Activated CD8-positive, alpha-beta memory T cell treated with anti-CD3 and anti-CD28 coated beads for 36 hours (primary cell): ENCODE measurements at regions not wholly inside any gene's neighbourhood (a gene's known extent, or its start where the extent isn't known, plus 50 kb on each side); places are given as distances from the start of the nearest gene placed in this dataset.
"Not testable (repeated sequence)": the region's sequence is repeated elsewhere in the genome, so short reads cannot be mapped to it uniquely, and the experiment has no call there.

ENCODE experiments used
- CTCF ChIA-PET: fragments of 350-600 bp; sonication (Branson Sonifier 250); formaldehyde crosslinking; loops from one replicate; lab custom pipeline; 2021; ENCODE audit warnings: antibody characterized with exemption; lab: Charles Lee
- POLR2A ChIA-PET: fragments of 350-600 bp; sonication (Branson Sonifier 250); formaldehyde crosslinking; loops from one replicate; lab custom pipeline; 2021; ENCODE audit warnings: antibody characterized with exemption; lab: Charles Lee

DNA sequence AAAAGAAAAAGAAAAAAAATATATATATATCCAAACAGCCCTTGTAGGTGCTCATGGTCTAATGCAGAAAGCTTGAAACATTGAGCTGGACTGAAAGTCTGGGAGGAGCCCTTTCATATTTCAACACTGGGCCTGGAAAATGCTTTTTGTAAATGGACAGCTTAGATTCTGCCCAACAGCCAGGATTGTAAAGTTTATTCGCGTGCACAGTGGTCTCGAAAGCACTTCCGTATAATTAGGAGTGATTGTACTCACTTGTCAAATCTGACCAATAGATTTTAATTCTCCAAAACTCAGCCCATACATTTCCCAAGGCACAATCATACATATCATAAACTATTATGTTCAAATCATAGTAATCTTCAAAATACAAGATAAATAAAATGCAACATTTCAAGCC lies 260.1 kb downstream of the COL4A1 start:
- CTCF ChIA-PET = no interaction called here
- POLR2A ChIA-PET = no interaction called here

DNA sequence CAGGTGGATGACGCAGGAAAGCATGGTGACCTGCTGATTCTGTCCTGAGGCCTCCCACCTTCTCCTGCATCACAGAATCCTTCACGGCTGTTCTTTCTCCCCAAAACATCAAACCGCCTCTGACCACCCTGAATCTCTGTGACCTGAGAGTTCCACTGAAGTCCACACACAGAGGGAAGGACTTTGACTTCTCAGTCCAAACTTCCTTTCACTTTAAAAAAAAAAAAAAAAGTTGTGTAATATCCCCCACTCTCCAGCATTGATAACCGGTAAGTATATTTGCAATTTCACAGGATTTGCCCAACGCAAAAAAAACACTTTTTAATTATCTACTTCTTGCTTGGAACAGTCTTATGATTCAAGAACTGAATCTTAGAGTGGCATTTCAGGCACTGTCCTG lies 259.5 kb upstream of the IRS2 start:
- ChIA-PET POLR2A (no interaction called here), CTCF (no interaction called here)

DNA sequence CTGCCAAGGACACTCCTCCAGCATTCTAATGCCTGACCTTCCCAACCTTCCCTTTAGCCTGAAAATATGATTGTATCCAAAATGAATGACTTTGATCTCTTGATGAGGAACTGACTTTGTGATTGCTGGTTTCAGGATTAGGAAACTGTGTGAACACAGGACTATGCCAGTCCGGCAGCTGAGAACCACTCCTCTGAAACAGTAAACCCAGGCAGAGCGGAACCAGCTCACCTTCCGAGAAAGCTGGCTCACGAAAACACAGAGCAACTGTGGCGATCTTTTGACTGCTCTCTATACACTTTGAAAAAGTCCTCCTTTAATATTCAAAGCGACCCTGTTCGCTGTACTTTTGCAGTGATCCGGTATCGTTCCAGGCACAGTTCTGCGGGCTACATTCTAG lies 258.8 kb upstream of the IRS2 start:
- POLR2A ChIA-PET = no interaction called here
- CTCF ChIA-PET = no interaction called here

DNA sequence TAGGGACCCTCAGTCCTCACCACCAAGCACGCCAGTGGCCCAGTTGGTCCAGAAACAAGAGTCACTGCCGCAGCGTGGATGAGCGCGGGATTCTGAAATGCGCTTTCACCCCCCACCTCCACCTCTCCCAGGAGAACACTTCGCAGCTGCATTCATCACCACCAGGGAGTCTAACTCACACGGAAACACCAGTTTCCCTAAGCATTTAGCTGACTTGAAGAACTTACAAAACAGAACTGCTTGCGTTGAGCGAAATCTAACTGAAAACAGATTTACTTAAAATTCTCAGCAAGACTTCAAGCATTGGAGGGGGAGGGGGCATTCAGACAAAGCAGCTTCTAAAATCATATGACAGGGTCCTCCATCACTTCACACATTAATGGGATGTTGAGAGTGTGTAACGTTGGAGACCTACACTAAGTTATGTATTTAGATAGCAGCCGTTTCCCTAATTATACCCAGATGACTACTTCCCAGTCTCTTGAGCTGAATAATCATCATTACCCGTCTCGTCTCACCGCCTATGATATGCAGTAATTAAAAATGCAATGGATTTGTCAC lies 258.2 kb upstream of the IRS2 start:
- POLR2A ChIA-PET = no interaction called here
- CTCF ChIA-PET = no interaction called here

DNA sequence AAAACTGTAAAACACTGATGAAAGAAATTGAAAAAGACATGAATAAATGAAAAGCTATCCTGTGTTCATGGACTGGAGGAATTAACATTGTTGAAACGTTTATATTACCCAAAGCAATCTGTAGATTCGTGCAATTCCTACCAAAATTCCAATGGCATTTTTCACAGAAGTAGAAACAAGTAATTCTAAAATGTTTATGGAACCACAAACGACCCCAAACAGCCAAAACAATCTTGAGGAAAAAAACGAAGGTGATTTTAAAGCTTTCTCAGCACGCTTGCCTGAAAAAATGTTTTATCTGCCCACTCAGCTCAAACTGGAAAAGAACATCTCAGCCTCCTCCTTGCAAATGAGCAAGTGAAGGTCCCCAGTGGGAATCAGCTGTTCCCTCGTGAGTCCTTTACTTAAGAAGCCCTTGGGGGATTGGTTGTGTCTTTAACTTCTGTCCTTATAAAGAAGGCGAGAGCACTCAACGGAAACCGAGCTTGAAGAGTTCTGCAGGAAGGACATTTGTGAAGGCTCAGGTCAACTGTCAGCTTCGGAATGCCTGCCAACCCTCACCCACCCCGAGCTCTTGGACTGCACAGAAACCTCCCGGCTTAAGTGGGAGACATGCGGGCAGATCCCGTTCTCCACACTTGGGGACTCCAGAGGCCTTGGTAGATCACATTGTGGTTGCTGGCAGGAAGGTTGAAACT lies 256.0 kb upstream of the IRS2 start:
- POLR2A ChIA-PET = no interaction called here
- CTCF ChIA-PET = no interaction called here

DNA sequence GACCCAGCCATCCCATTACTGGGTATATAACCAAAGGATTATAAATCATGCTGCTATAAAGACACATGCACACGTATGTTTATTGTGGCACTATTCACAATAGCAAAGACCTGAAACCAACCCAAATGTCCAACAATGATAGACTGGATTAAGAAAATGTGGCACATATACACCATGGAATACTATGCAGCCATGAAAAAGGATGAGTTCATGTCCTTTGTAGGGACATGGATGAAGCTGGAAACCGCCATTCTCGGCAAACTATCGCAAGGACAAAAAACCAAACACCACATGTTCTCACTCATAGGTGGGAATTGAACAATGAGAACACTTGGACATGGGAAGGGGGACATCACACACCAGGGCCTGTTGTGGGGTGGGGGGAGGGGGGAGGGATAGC lies 255.3 kb upstream of the IRS2 start:
- CTCF ChIA-PET, POLR2A ChIA-PET: not testable (repeated sequence)

DNA sequence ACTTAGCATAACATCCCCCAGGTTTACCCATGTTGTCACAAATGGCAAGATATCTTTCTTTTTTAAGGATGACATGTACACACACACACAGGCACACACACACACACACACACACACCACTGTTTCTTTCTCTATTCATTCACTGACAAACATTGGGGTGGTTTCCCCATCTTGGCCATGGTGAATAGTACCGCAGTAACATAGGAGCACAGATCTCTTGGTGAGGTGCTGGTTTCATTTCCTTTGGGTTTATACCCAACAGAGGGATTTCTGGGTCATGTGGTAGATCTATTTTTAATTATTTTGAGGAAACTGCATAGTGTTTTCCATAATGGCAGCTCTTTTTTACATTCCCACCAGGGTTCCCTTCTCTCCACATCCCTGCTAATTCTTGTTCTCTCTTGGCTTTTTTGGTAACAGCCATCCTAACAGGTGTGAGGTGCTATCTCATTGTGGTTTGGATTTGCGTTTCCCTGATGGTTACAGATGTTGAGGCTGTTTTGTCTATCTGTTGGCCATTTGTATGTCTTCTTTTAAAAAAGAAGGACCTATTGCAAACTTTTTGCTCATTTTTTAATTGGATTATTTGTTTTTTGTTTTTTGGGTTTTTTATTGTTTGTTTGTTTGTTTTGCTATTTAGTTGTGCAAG lies 251.7 kb upstream of the IRS2 start:
- POLR2A ChIA-PET = no interaction called here

DNA sequence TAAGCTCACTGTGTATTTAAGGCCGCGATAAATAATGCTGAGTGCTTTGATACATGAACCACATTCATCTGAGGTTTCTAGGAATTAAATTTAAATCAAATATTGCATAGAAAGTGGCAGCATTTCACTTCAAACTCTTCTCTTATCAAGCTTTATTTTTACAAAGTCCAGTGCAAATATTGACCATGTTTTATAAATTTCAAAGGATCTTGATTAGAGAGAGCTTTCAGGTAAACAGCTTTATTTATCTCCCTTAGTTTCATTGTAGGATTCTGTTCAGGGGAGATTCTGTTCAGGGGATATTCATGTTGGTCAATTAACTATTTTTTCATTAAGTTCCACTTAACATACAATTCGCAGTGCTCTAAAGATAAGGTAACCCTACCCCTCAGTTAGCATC lies 249.7 kb upstream of the IRS2 start:
- POLR2A ChIA-PET = no interaction called here
- CTCF ChIA-PET = no interaction called here

More for the DNA sequence above, 251.7 kb upstream of the IRS2 start:
- CTCF ChIA-PET = no interaction called here

DNA sequence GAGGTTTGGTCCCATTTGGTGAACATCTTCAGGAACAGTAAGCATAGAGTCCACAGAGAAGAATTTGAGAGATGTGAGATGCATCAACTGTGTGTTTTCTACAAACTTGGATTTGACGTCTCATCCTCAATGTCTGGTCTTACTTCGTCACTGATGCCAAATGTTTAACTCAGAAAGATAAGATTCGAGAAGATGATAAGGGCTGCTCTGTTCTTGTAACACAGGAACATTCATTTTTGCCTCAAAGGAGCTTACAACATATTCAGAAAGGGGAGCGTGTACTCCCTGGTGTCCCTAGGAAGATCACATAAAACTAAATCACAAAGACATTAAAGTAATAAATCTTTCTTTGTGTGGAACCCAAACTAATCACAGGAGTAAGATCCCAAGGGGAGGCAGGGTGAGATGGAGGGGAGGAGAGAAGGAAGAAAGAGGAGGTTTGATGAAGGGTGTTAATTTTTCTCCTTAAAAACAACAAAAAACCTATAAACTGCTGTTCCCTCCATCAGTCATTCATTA lies 247.7 kb upstream of the IRS2 start:
- CTCF ChIA-PET = no interaction called here
- POLR2A ChIA-PET = no interaction called here

DNA sequence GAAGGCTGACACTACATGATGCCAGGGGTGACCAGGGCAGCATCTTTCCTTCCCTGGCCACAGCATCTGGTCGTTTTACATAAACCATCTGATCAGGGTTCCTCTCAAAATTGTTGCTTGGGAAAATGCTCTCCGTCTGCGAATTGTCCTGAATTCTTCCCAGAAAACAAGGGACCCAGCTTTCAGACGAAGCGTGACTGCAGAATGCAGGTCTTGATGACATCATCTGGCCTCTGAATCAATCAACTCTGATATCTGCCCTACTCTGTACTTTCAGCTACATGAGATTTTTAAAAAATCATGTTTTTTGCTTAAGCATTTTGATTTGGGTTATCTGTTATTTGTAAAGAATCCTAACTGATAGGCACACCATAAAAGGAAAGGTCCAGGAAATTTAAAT lies 246.6 kb upstream of the IRS2 start:
- ChIA-PET POLR2A (no interaction called here), CTCF (no interaction called here)

DNA sequence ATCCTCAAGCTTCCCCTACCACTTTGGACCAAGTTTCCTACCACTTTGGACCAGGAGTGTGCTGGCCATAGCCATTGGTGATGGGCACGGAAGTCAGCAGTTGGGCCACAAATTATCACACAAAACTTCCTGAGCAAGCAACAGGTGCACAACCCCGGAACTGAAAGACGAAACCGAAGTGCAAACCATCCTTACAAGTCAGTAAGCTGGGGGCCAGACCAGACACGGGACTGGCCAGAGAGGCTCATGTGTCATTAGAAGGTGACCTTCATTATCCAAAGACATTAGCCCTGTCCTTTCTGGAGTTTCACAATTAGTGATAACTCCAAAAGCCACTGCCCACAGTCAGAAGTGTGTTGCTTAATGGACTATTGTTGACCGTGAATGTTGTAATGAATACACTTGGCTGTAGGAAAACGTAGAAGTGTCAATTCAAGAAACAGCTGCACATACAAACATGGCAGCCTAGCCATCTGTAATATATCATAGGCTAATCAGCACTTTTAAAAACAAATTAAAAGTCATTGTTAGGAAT lies 244.1 kb upstream of the IRS2 start:
- POLR2A ChIA-PET = no interaction called here
- CTCF ChIA-PET = no interaction called here

DNA sequence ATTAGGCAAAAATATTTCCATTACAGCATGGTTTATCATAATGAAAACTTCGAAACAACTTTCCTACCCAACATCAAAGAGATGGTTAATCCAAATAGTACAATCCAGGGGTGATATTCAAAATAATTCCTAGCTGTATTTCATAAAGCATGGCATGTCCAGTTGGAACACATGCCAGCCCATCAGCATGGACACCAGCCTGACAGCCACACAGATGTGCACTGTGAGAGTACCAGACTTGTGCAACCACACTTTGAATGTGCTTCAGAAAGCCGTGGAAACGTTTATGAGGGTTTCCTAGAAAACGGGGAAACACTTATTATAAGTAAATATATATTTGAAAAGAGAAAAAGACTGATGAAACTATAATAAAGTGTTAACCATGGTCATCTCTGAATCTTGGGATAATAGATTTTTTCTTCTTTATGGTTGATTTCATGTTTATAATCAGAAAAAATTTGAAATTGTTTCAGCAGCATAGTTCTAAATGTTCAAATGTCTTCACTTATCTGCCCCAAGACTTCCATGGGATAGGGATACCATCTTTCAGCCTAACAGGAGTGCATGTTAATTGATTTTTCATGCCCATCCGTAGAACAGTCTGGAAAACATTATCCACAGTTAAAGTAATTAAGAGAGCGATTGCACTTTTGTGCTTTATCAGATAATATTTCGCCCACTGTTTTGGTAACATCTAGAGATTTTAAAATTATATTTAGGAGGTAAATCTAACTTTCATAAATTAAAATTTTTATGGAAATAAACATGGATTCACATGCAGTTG lies 242.6 kb upstream of the IRS2 start:
- ChIA-PET CTCF (no interaction called here), POLR2A (no interaction called here)

DNA sequence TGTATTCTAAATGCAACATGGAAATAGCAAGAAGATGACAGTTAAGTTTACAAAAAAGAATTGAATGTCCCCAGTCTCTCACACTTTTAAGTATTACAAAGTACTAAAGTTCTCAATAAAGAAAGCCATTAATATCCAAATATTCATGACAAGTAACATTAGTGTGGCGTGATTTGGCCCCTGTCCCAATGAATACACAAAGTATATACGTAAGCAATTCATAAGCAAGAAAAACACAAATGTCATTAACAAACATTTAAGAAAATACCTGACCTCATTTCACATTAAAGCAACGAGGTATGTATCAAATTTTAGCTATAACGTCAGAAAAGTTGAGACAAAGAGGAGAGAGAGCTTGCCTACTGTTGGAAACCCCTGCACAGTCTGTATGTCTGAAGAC lies 241.9 kb upstream of the IRS2 start:
- POLR2A ChIA-PET = no interaction called here

DNA sequence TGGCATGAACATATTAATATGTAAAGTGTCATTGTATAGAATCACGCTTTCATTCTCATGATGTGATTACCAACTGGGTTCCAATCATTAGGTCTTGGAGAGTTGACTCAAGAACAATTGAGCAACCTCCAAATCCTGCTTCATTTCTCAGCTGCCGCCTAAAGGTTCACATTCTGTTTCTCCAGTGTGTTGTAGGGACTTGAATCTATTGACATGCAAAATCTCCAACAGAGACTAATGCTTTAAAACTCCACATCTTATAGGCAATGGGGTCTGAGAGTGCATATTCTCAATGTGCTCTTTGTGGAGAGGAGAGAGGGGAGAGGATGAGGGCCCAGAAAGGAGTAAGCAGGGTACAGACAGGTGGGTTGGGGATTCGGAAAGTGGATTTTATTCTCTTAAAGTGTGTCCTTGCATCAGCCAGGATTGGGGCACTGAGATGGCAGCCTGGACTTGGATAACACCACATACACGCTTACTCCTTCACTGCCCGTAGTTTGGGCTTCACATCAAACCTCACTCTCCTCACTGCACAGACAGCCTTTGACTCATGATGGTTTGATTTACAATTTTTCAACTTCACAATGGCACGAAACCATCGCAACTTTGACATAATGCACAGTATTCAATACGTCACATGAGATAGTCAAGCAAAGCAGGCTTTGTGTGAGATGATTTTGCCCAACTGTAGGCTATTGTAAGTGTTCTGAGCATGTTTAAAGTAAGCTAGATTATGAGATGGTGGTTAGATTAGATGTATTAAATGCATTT lies 241.3 kb upstream of the IRS2 start:
- ChIA-PET CTCF (no interaction called here), POLR2A (no interaction called here)

More for the DNA sequence above, 241.9 kb upstream of the IRS2 start:
- CTCF ChIA-PET = no interaction called here

DNA sequence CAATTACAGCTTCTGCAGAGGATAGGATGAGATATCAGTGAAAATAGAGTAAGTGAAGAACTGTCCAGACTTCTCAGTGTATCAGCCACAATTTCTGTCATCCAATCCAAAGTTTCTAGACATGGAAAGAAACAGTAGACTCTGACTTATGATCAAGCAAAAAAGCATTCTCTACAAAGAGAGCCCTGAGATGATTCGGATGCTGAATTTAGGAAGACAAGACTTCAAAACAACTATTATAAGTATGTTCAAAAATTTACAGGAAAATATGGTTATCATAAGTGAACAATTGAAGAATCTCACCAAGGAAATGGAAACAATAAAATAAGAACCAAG lies 238.2 kb upstream of the IRS2 start:
- POLR2A ChIA-PET = no interaction called here
- CTCF ChIA-PET = no interaction called here

DNA sequence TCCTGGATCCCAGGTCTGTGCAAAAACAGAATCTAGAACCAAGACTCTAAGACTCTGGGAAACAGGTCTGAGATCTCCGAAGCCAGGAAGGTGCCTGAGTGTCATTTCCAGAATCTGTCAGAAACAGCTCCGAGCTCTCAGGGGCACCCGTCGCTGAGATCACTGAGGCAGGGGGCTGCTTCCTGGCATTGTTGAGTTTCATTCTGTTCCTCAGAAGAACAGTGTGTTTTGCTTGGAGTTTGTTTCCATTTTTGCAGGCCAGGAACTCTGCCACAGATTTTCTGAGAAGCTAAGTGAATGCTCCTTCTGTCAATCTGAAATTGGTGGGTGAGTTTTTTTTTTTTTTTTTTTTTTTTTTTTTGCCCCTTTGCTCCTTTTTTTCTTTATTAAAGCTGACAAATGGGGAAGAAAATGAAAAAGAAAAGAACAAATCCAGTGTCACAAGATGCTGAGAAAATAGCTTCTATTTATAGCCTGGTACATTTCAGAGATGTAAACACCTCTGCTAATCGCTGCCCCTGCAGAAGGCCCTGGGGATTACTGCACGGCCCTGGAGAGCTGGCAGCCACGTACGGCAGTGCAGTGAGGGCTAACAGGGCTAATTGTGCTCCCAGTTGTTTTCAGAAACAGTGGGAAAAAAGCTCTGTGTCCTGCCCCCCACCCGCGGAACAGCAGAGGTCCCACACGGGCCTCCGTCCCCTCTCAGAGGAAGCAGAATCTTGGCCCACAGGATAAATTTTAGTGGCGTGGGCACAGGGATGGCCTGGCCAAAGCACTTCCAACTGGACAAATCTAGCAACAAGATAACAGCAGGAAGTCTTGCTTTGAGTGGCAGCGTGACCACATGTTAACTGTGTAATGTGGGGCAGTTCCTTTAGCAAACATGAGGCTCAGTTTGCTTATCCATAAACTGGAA lies 237.6 kb upstream of the IRS2 start:
- ChIA-PET CTCF (no interaction called here), POLR2A (no interaction called here)

DNA sequence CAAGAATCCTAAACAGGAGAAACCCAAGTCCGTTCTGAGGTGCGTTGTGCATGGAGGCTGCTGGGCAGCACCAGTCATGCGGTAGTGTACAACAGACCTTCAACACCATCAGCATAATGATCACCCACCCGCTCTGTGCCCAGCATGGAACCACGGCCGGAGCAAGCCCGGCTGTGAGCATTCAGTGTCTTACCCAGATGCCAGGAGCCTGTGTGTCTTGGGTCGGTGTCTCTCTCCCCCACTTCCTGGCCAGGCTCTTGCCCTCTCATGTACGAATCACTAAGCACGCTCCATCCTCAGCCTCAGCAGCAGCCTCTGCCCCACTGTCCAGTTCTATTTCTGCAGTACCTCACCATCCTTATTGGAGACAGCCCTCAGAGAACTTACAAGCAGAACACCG lies 231.6 kb upstream of the IRS2 start:
- POLR2A ChIA-PET = no interaction called here
- CTCF ChIA-PET = no interaction called here

DNA sequence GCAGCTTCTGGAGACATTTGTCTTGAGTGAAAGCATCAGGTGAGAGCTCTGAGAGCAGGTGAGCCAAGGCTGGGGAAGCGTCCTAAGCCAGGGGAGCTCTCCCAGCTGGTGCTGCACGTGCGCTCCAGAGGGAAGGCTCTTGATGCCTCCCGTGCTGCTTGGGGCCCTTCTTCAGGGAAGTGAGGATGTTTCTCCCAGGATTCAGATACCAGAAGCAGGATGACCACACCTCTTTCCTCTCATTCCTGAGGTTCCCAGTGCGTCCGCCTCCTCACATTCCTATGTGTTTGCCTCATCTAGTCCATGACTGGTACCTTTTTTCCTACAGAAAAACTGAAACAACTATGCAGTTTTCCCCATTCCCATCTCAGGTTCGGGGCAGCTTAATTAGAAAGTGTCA lies 231.0 kb upstream of the IRS2 start:
- ChIA-PET POLR2A (no interaction called here), CTCF (no interaction called here)

DNA sequence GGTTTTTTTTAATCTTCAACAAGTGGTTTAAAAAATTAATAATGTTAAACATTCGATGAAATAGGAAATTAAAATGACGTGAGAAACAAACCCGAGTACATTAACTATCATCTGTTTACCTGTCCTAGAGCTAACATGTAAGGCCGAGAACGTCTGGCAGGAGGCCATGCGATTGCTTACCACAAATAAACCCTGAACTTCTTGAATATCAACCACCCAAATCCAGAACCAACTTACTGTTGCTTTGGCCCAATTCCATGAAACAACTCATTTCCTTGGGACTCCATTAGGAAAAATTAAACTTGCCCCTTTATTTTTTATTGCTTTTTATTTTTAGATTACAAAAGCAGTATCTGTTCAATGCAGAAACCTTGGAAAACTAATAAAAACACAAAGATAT lies 228.9 kb upstream of the IRS2 start:
- POLR2A ChIA-PET = no interaction called here
- CTCF ChIA-PET = no interaction called here
